SW480 (cell line): ENCODE measurements at regions not wholly inside any gene's neighbourhood (a gene's known extent, or its start where the extent isn't known, plus 50 kb on each side); places are given as distances from the start of the nearest gene placed in this dataset.
A peak's percentile ranks its signal among the peaks of the same experiment; 100 is the strongest.
"Not testable (repeated sequence)": the region's sequence is repeated elsewhere in the genome, so short reads cannot be mapped to it uniquely, and the experiment has no call there.

Source experiments
- DNase-seq: peaks from one replicate; pipeline ENCODE4 v3.0.0-alpha.2; 2016; ENCODE audit warnings: low spot score

- DNase-seq: no peak
Observed at GRCh38 chr22:22374163-22374562, 129.6 kb downstream of the VPREB1 start.

- no peak for DNase-seq
Observed at GRCh38 chr22:22374579-22374978, 130.0 kb downstream of the VPREB1 start.

GRCh38 chr22:22375576-22376351 is 131.2 kb downstream of the VPREB1 start:
- no peak for DNase-seq

DNA sequence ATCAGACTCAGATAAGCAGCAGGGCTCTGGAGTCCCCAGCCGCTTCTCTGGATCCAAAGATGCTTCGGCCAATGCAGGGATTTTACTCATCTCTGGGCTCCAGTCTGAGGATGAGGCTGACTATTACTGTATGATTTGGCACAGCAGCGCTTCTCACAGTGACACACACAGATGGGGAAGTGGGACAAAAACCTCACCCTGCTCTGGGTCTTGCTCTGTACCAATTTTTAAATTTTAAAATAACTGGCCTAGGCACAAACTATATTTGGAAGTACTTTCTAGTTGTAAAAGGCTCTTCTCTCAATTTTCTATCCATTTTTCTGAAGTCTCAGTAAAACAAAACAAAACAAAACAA is 131.7 kb downstream of the VPREB1 start:
- no peak for DNase-seq

GRCh38 chr22:22376884-22377283 is 131.7 kb downstream of the ZNF280B start:
- not testable (repeated sequence) for DNase-seq

DNA sequence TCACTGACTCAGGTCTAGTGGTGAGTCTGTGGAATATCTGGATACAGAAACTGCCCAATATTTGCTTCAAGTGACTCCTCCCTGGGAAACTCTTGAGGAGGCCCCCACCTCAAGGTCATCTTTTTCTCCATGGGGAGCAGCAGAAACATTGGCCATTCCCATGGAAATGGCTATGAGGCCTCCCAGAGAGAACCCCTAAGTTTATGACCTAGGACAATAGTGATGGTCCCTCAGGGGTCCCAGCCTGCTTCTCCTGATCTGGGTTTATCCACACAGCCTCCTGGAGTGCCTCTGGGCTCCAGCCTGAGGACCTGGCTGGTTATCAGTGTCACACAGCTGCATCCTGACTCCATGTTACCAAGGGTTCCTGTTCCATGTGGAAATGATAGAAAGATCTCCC is 131.2 kb downstream of the ZNF280B start:
- DNase-seq: no peak

DNA sequence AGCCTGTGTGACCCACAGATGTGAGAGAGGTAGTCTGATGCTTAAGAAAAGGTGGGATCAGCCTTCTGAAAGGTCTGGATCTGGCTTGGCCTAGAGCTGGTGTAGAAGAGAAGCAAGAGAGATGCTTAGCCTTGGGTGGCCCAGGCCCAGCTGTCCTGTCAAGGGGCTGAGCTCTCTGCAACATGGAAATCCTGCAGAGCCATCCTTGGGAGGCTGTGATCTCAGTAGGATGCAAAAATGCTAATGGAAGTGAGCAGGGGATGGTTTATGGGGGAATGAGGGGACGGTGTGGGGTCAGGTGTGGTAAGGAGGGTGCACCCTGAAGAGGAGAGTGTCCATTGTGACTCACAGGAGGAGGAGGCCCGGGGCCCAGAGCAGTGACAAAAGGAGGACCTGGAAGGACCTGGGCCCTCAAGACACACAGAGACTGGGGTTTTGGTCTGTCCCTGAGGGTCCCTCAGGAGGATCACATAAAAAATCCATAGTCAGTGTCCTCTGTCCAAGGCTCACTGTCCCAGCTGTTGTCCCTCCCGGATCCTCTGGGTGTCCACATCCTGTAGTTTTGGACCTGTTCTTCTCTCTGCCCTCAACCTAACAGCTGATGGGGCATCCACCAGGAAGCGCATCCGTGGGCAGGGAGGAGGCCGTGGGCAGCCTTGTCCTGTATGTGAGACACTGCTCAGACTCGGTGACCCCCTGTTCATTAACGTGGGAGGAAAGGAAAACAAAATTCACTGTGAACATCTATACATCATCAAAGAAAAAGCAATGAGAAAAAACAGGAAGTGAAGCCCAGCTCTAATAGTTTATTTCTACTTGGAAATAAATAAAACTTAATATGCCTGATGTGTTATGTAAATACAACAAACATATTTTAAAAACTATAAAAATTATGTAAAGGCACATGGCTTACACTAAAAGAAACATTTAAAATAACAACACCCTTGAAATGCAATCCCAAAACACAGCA is 129.8 kb downstream of the ZNF280B start:
- DNase-seq: no peak

- peak; percentile 20 for DNase-seq
Observed at GRCh38 chr22:22380098-22381030, 128.2 kb downstream of the ZNF280B start.

GRCh38 chr22:22381292-22381691 is 127.2 kb downstream of the ZNF280B start:
- not testable (repeated sequence) for DNase-seq

DNA sequence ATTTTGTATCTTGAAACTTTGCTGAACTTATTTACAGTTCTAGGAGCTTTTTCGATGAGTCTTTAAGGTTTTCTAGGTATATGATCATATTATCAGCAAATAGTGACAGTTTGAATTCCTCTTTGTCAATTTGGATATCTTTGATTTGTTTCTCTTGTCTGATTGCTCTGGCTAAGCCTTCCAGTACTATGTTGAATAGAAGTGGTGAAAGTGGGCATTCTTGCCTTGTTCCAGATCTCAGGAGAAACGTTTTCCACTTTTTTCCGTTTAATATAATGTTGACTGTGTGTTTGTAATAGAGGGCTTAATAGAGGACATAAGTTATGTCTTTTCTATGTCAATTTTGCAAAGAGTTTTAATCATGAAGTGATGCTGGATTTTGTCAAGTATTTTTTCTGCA is 124.3 kb downstream of the ZNF280B start:
- DNase-seq: no peak

DNA sequence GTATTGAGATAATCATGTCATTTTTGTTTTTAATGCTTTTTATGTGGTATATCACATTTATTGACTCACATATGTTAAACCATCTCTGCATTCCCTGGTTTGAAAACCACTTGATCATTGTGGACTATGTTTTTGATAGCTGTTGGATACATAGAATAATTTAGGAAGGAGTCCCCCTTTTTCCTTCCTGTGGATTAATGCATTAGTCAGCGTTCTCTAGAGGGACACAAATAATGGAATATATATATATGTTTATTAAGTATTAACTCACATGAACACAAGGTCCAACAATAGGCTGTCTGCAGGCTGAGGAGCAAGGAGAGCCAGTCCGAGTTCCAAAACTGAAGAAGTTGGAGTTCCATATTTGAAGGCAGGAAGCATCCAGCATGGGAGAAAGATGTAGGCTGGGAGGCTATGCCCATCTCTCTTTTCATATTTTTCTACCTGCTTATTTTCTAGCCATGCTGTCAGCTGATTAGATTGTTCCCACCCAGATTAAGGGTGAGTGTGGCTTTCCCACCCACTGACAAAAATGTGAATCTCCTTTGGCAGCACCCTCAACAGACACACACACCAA is 123.8 kb downstream of the ZNF280B start:
- no peak for DNase-seq

GRCh38 chr22:22386602-22387385 is 121.7 kb downstream of the ZNF280B start:
- DNase-seq: no peak

DNA sequence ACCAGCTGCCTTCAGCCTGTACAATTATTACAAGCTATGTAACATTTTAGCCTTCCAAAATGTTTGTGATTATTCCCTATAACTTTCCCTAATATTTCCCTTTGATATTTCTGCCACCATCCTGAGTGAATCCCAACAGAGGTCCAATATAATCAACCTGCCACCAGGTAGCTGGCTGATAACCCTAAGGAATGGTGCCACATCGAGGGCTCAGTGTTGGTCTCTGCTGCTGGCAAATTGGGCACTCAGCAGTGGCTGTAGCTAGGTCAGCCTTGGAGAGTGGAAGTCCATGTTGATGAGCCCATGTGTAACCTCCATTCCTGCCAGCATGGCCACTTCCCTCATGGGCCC is 121.2 kb downstream of the ZNF280B start:
- DNase-seq: no peak

DNA sequence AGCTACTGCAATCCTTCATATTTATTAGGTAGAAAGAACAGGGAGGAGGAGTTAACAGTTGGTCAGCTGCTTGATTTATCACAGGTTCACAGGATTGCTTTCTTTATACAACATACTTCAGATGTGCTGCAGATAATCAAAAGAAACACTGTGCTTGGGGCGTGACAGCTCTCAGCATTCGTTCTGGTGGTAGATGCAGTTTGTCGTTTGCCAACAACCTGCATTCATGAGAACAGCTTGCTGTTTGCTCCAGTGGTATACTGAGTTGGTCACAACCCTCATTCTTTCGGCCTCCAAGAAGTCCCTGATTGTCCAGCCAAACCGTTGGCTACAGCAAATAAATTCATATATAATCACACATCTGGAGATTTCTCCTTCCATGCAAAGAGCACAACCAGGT is 120.5 kb downstream of the ZNF280B start:
- no peak for DNase-seq

- no peak for DNase-seq
Observed at GRCh38 chr22:22388494-22388893, 120.0 kb downstream of the ZNF280B start.

DNA sequence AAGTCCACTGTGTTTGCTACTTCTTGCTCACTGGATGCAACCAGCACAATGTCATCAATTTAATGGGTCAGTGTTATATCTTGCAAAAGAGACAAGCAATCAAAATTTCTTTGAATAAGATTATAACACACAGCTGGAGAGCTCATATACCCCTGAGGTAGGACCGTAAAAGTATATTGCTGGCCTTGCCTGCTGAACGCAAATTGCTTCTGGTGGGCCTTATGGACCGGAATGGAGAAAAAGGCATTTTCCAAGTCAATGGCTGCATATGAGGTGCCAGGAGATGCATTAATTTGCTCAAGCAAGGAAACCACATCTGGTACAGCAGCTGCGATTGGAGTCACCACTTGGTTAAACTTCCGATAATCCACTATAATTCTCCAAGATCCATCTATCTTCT is 119.1 kb downstream of the ZNF280B start:
- DNase-seq: no peak

DNA sequence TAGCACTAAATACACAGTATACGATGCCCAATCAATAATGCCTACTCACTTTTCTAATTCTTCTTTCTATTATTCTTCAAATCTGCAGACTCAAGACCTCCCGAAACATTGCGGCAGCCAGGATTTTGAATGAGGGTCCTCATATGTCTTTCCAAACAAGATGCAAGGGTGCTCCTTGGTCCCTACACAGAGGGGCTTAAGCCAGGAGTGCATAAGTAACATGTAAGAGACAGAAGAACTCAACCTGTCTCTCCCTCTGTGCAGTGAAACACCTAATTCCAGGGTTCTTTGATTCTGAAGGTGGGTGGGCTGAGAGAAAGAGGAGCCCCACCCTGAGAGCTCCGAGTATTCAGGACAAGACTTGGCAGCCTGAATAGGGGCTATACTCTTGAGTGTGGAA is 117.6 kb downstream of the ZNF280B start:
- no peak for DNase-seq

- DNase-seq: no peak
Observed at GRCh38 chr22:22391543-22391942, 117.0 kb downstream of the ZNF280B start.

DNA sequence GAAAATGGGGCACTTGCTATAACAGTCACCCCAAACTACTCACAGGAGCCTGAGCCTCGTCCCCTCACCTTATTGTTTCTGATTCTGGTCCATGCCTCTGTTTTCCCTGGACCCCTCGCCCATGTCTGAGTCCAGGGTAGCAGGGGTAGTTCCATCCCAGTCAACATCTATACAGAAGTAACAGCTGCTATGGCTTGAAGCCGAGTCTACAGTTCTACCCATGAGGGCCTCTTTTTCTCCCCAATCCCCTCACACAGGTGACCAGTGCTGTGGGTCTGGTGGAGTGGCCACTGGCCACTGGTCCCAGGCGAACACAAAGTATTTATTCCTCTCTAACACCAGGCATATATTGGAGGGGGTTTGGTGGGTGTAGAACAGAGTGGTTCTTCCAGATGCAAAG is 116.4 kb downstream of the ZNF280B start:
- no peak for DNase-seq

- DNase-seq: no peak
Observed at GRCh38 chr22:22394591-22394990, 114.0 kb downstream of the ZNF280B start.

- no peak for DNase-seq
Observed at GRCh38 chr22:22395245-22395644, 113.3 kb downstream of the ZNF280B start.
